B cell (primary cell): ENCODE measurements at regions not wholly inside any gene's neighbourhood (a gene's known extent, or its start where the extent isn't known, plus 50 kb on each side); places are given as distances from the start of the nearest gene placed in this dataset.

Experiments used
- ATAC-seq: fragments of 200-7000 bp; cut with Tn5 transposase; one replicate; pipeline ENCODE4 v1.10.0; 2021; ENCODE audit warnings: low read depth, mild to moderate bottlenecking, moderate number of reproducible peaks, moderate library complexity
- CTCF ChIA-PET: fragments of 350-600 bp; sonication (Branson Sonifier 250); formaldehyde crosslinking; loops from one replicate; lab custom pipeline; 2021; ENCODE audit warnings: antibody characterized with exemption, inconsistent platforms; lab: Charles Lee
- POLR2A ChIA-PET: fragments of 350-600 bp; sonication (Branson Sonifier 250); formaldehyde crosslinking; loops from one replicate; lab custom pipeline; 2021; ENCODE audit warnings: antibody characterized with exemption; lab: Charles Lee
- DNase-seq: peaks from one replicate; pipeline ENCODE4 v3.0.0; 2013
- H2AFZ ChIP-seq: 2 replicates; pipeline ENCODE4 v1.6.1; 2012; ENCODE audit warnings: mild to moderate bottlenecking, low read depth, low read length; ENCODE audit not compliant: insufficient read depth, poor library complexity, severe bottlenecking
- H3K27ac ChIP-seq, 2 donors: 1 replicate in 1 of 2; 2 replicates in 1 of 2; pipeline ENCODE4 v1.5.1; 2012 to 2013; ENCODE audit warnings: low read length in 2 of 2, mild to moderate bottlenecking in 2 of 2, moderate library complexity in 1 of 2
- H3K27me3 ChIP-seq, 4 experiments: fragments of 200-600 bp in 1 of 4; sonication (generic) in 1 of 4; replicated peaks in 1 of 4; 1 replicate in 2 of 4; 2 replicates in 2 of 4; pipeline versions ENCODE4 v1.6.1 to v1.7.0; 2013 to 2016; ENCODE audit warnings: low read length in 3 of 4, mild to moderate bottlenecking in 2 of 4, mixed read lengths in 1 of 4, moderate library complexity in 1 of 4; ENCODE audit not compliant: insufficient read depth in 4 of 4, control insufficient read depth in 3 of 4; ENCODE audit errors: control extremely low read depth in 1 of 4
- H3K36me3 ChIP-seq, 2 experiments: replicated peaks in 1 of 2; 1 replicate in 1 of 2; 2 replicates in 1 of 2; pipeline versions ENCODE4 v1.6.1 to v1.7.1; 2013; ENCODE audit warnings: low read length in 1 of 2; ENCODE audit not compliant: insufficient read depth in 2 of 2, control insufficient read depth in 1 of 2; ENCODE audit errors: control extremely low read depth in 1 of 2, extremely low read depth in 1 of 2
- H3K4me1 ChIP-seq, 2 donors: fragments of 200-600 bp in 1 of 2; sonication (generic) in 1 of 2; 1 replicate in 1 of 2; 2 replicates in 1 of 2; pipeline versions ENCODE4 v1.5.1 to v1.6.1; 2013 to 2017; ENCODE audit warnings: low read length in 2 of 2; ENCODE audit not compliant: control insufficient read depth in 2 of 2, insufficient read depth in 2 of 2
- H3K4me2 ChIP-seq: replicated peaks from 2 replicates; pipeline ENCODE3; 2012; ENCODE audit warnings: mild to moderate bottlenecking, low read depth, low read length; ENCODE audit not compliant: poor library complexity, severe bottlenecking
- H3K4me3 ChIP-seq, 5 experiments: fragments of 200-600 bp in 1 of 5; sonication (generic) in 1 of 5; 1 replicate in 3 of 5; 2 replicates in 2 of 5; pipeline versions ENCODE4 v1.5.1 to v1.7.0; 2011 to 2016; ENCODE audit warnings: low read length in 4 of 5, mild to moderate bottlenecking in 4 of 5, low read depth in 2 of 5, control low read depth in 1 of 5, moderate library complexity in 1 of 5; ENCODE audit not compliant: insufficient read depth in 1 of 5; ENCODE audit errors: control extremely low read depth in 1 of 5, extremely low read depth in 1 of 5
- H3K79me2 ChIP-seq: fragments of 200-600 bp; sonication (generic); one replicate; pipeline ENCODE4 v1.6.0; 2016; ENCODE audit warnings: low read length; ENCODE audit not compliant: control insufficient read depth, insufficient read depth
- H3K9ac ChIP-seq: fragments of 200-600 bp; sonication (generic); 2 replicates; pipeline ENCODE4 v1.6.1; 2017; ENCODE audit warnings: mild to moderate bottlenecking, low read length, moderate library complexity
- H3K9me3 ChIP-seq, 3 donors: one replicate each; pipeline versions ENCODE4 v1.6.1 to v1.7.1; 2013; ENCODE audit warnings: low read length in 2 of 3; ENCODE audit not compliant: control insufficient read depth in 2 of 3, insufficient read depth in 1 of 3; ENCODE audit errors: control extremely low read depth in 1 of 3
- H4K20me1 ChIP-seq: 2 replicates; pipeline ENCODE4 v1.6.0; 2012; ENCODE audit warnings: mild to moderate bottlenecking, low read length; ENCODE audit not compliant: insufficient read depth, control insufficient read depth, poor library complexity, severe bottlenecking
- H3K27ac Mint-ChIP-seq: one replicate; pipeline ENCODE4 v1.8.0; 2021; ENCODE audit warnings: mixed read lengths
- H3K27me3 Mint-ChIP-seq: one replicate; pipeline ENCODE4 v1.8.0; 2021; ENCODE audit warnings: mixed read lengths
- H3K4me1 Mint-ChIP-seq: one replicate; pipeline ENCODE4 v1.8.0; 2021; ENCODE audit warnings: mixed read lengths
- H3K4me3 Mint-ChIP-seq: one replicate; pipeline ENCODE4 v1.8.0; 2021; ENCODE audit warnings: mixed read lengths
- H3K9me3 Mint-ChIP-seq: one replicate; pipeline ENCODE4 v1.8.0; 2022; ENCODE audit warnings: mixed read lengths; ENCODE audit not compliant: insufficient read depth
- CTCF ChIP-seq: fragments of 200-600 bp; IDR thresholded peaks from one replicate; pipeline ENCODE4 v1.8.0; 2022; ENCODE audit warnings: antibody characterized with exemption, mild to moderate bottlenecking
- EZH2 ChIP-seq: IDR thresholded peaks from 2 replicates; pipeline ENCODE4 v1.6.1; 2012; ENCODE audit warnings: borderline replicate concordance, low read depth, mild to moderate bottlenecking, moderate library complexity, low read length; ENCODE audit not compliant: insufficient read depth, poor library complexity, severe bottlenecking
- WGBS: methylation state at CpG from one replicate; pipeline ENCODE4 v1.1.5; 2013; ENCODE audit warnings: missing lambda C conversion rate; ENCODE audit not compliant: insufficient coverage; 5-methylcytosine and 5-hydroxymethylcytosine counted together
- intact Hi-C: fragments of 100-400 bp; cut with micrococcal nuclease; formaldehyde crosslinking; loops from one replicate; pipeline ENCODE4 v1.10.0; 2022

- H3K4me3 ChIP-seq: no peak overlapping the region
- H3K79me2 ChIP-seq: no peaks in the 10 kb centered on the region
- intact Hi-C loops: no loop called here
- no peak overlapping the region for H3K4me2 ChIP-seq
- peaks cover 0 to 7% (median 0%) of the 10 kb centered on the region in 3 donors for H3K9me3 ChIP-seq
- no peak for TF ChIP-seq CTCF
- no peak for TF ChIP-seq EZH2
- no peak overlapping the region for H2AFZ ChIP-seq
- ATAC-seq (no peak), DNase-seq (no peak)
- H3K4me1 ChIP-seq: no peaks in the 10 kb centered on the region
- no peak overlapping the region for H3K27ac Mint-ChIP-seq
- peaks cover 3% of the 10 kb centered on the region for H3K9me3 Mint-ChIP-seq
- no peak overlapping the region for H3K4me3 Mint-ChIP-seq
- H3K9ac ChIP-seq: no peak overlapping the region
- no CpG with 5 or more reads among the region's 3 CpGs for WGBS
- H4K20me1 ChIP-seq: no peaks in the 10 kb centered on the region
- no peaks in the 10 kb centered on the region for H3K36me3 ChIP-seq
- ChIA-PET CTCF (no interaction called here), POLR2A (no interaction called here)
- H3K4me1 Mint-ChIP-seq: no peaks in the 10 kb centered on the region
- no peak overlapping the region for H3K27ac ChIP-seq
- H3K27me3 Mint-ChIP-seq: no peaks in the 10 kb centered on the region
- H3K27me3 ChIP-seq: no peaks in the 10 kb centered on the region
Measured at GRCh38 chr13:65562305-65562704, 1667.8 kb downstream of the PCDH9 start.

GRCh38 chr13:65560936-65561335 lies 1669.2 kb downstream of the PCDH9 start:
- Histone ChIP-seq H3K9ac (no peak overlapping the region), H3K9me3 (peaks cover 0 to 7% (median 0%) of the 10 kb centered on the region in 3 donors), H3K36me3 (no peaks in the 10 kb centered on the region), H3K27ac (no peak overlapping the region), H2AFZ (no peak overlapping the region), H3K4me2 (no peak overlapping the region), H3K4me3 (no peak overlapping the region), H3K79me2 (no peaks in the 10 kb centered on the region), H4K20me1 (no peaks in the 10 kb centered on the region), H3K4me1 (no peaks in the 10 kb centered on the region), H3K27me3 (no peaks in the 10 kb centered on the region)
- Mint-ChIP-seq H3K27me3 (no peaks in the 10 kb centered on the region), H3K4me1 (no peaks in the 10 kb centered on the region), H3K9me3 (peaks cover 3% of the 10 kb centered on the region), H3K27ac (no peak overlapping the region), H3K4me3 (no peak overlapping the region)
- TF ChIP-seq CTCF (no peak), EZH2 (no peak)
- no CpG with 5 or more reads among the region's 1 CpG for WGBS
- intact Hi-C loops: no loop called here
- ChIA-PET CTCF (no interaction called here), POLR2A (no interaction called here)
- ATAC-seq: no peak
- no peak for DNase-seq
